ENCODE measurements at regions not wholly inside any gene's neighbourhood (a gene's known extent, or its start where the extent isn't known, plus 50 kb on each side); places are given as distances from the start of the nearest gene placed in this dataset.

- DNase-seq, result no peak
These were observed 381.0 kb downstream of the LRIG3 start for GRCh38 chr12:58539295-58539694.

- DNase-seq, result peak; percentile 89
These were observed 379.6 kb downstream of the LRIG3 start for GRCh38 chr12:58540480-58541299.

- no peak for DNase-seq
These were observed 379.0 kb downstream of the LRIG3 start for GRCh38 chr12:58541300-58541690.

- no peak for DNase-seq
These were observed 376.0 kb downstream of the LRIG3 start for GRCh38 chr12:58544281-58544680.

- DNase-seq, result no peak
These were observed 373.1 kb downstream of the LRIG3 start for GRCh38 chr12:58547217-58547616.

GRCh38 chr12:58548801-58549200, 371.5 kb downstream of the LRIG3 start:
- no peak for DNase-seq

GRCh38 chr12:58554522-58555157, 365.7 kb downstream of the LRIG3 start:
- no peak for DNase-seq

GRCh38 chr12:58557171-58557570, 363.1 kb downstream of the LRIG3 start:
- no peak for DNase-seq

- DNase-seq, result no peak
These were observed 362.6 kb downstream of the LRIG3 start for GRCh38 chr12:58557661-58558060.

- no peak for DNase-seq
These were observed 356.7 kb downstream of the LRIG3 start for GRCh38 chr12:58563621-58564020.

GRCh38 chr12:58564721-58565120, 355.6 kb downstream of the LRIG3 start:
- no peak for DNase-seq

- DNase-seq, result no peak
These were observed 353.7 kb downstream of the LRIG3 start for GRCh38 chr12:58566599-58566998.

GRCh38 chr12:58567189-58567588, 353.1 kb downstream of the LRIG3 start:
- no peak for DNase-seq

GRCh38 chr12:58570411-58570810, 349.9 kb downstream of the LRIG3 start:
- no peak for DNase-seq

- peak; percentile 53 for DNase-seq
These were observed 345.0 kb downstream of the LRIG3 start for GRCh38 chr12:58575256-58575655.

- peak; percentile 13 for DNase-seq
These were observed 344.2 kb downstream of the LRIG3 start for GRCh38 chr12:58576081-58576480.

GRCh38 chr12:58576916-58577315, 343.4 kb downstream of the LRIG3 start:
- peak; percentile 13 for DNase-seq

GRCh38 chr12:58580095-58580494, 340.2 kb downstream of the LRIG3 start:
- no peak for DNase-seq

GRCh38 chr12:58583529-58583928, 336.8 kb downstream of the LRIG3 start:
- no peak for DNase-seq

- no peak for DNase-seq
These were observed 336.4 kb downstream of the LRIG3 start for GRCh38 chr12:58583940-58584339.

GRCh38 chr12:58584880-58585279, 335.4 kb downstream of the LRIG3 start:
- no peak for DNase-seq

- DNase-seq, result no peak
These were observed 333.5 kb downstream of the LRIG3 start for GRCh38 chr12:58586762-58587161.

- DNase-seq, result no peak
These were observed 331.5 kb downstream of the LRIG3 start for GRCh38 chr12:58588770-58589169.

All from skin of body (tissue), 1 donor.